ENCODE measurements at regions not wholly inside any gene's neighbourhood (a gene's known extent, or its start where the extent isn't known, plus 50 kb on each side); places are given as distances from the start of the nearest gene placed in this dataset.

DNA sequence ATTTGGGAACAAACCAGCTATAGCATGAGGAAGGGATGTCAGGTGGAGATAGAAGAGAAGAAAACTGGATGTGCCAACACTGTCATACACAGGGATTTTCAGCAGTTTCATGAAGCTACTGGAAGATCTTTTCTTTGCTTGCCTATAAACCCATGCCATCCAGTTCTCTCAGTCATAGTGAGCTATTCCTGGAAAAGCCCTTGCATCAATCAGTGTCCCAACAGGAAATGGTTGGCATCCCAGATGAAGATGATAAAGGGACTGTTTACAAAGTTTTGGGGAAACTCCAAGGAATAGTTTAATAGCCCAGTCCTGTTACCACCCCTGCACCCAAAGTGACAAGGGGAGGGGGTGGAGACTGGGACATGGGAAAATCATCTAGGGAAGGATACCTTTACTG is 58.5 kb upstream of the ARGLU1 start:
- DNase-seq, result no peak

DNA sequence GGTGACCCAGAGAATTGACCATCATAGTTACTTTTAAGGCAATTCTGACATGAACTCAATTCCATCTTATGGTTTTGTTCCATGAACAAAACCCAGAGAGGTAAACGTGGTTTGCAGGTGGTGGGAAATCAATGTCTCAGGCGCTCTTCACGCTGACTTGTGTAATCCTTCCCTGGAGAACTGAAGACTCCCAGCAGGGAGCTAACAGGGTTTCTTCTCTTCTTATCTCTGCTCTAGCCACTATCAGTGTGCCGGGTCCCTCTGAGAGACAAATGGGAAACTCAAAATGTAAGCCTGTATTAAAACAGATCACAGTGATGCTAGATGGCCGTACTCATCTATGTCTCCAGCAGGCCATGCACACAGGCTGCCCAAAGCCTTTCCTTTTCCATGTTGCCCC is 57.6 kb upstream of the ARGLU1 start:
- DNase-seq, result no peak

DNA sequence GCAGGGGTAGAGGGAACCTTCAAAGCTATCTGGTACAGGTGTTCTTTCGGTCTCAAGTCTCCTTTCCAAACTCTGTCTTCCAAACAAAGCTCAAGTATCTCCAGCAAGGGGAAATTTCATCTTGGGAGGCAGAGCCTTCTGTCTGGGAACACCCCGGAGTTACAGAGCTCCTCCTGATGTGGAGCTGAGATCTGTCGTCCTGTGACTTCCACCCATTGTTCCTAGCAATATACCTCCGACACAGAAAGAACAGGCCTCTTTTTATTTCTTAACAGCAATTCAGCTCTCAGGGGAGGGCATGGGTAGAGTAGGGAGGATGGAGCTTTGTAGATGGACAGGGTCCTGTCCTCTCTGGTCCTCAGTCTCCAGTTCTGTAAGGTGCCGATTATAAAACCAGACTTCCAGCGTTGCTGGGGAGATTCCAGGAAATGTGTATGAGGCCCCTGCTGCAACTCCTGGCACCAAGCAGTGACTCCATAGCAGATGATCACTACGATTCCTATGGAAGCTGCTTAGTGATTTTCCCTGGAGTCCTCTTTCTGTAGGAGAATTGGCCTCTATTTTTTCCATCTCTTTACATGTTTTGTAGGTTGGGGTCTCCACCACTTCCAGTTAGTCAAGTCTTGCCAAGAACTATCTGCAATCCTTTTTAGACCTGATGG is 56.0 kb upstream of the ARGLU1 start:
- no peak for DNase-seq

DNA sequence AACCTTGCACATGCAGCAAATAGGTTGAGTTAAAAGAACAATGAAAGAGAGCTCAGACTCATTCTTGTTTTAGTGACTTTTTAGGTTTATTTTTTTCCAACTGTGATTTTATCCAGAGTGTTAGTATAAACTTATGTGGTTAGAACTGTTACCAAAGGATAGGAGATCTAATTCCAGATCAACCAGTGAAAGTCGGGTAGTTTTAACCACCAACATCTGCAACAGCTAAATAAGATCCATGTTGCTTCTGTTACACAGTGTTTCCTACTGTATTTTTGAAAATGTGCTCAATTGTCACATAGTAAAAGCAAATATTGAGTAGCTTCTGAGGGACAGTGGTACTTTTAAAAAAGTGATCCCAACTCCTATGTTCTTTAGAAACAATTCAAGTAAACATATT is 53.9 kb upstream of the ARGLU1 start:
- DNase-seq, result no peak

DNA sequence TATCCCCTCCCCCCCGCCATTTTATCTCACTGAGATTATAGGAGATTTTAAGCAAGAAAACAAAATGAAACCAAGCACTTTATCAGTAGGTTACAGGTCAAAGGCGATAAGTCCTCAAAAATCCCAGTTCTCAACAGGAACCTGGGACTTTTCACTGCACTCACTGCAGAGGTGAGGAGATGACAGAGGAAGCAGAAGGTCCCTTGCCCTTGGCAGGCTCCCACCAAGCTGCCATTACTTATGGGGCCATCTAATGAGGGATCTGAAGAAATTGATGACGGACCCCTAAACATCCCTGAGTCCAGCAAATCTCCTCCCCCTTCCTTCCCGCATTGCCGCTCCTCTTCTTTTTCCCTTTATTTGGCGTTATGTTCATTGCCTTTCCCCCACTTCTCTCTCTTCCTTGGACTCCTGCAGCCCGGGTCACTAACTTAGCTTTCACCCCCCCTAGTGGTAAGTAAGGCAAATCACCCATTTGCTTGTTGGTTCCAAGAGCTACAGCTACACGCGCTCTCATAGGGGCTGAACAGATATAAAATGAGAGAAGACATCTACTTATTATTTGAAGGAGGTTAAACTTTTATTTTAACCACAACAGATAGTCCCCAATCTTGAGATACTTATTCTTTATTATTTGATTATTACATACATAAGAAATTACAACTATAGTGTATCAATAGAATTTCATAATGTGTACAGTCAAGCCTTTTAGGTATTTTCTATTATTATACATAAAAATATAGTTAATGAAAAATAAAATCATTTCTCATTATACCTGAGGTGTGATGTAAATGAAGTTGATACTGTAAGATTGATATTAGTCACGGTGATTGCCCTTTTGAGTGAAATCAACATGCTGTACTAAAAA is 52.0 kb upstream of the ARGLU1 start:
- DNase-seq, result peak in 1 of 2 experiments; percentile 2
